ENCODE measurements at regions not wholly inside any gene's neighbourhood (a gene's known extent, or its start where the extent isn't known, plus 50 kb on each side); places are given as distances from the start of the nearest gene placed in this dataset.
"Not testable (repeated sequence)": the region's sequence is repeated elsewhere in the genome, so short reads cannot be mapped to it uniquely, and the experiment has no call there.

DNA sequence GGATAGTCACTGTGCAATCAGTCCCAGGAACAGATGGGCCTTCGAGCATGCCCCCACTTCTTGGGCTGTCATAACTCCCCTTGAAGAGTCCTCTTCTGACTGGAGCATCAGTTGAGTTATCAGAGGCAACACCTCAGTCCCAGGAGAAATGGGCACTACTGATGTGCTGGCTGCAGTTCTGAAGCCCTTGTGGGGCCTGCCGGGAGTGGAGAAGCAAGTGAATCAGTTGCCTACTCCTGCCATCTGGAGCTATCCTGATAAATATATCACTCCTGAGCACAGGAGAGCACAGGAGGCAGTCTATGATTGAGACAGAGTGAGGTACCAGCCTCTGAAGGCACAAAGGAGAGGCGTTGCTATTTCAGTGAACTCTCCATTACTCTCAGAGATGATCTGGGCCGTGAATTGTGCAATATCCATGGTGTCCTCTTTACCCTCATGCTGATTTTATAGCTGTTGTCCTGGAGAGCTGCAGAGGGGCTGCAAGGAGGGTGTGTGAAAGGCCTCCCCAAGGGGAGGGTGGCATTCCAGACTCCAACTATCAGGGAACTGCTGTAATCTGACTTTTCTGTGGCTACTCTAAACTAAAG is 344.2 kb upstream of the ROPN1 start:
- H3K36me3 Mint-ChIP-seq = no peaks in the 10 kb centered on the region
- no peak for DNase-seq
- H3K9me3 Mint-ChIP-seq = no peaks in the 10 kb centered on the region
- no peak for ATAC-seq (ENCODE audit: low read depth)
- POLR2A ChIA-PET = no interaction called here
- H3K4me3 Mint-ChIP-seq = no peak overlapping the region
- peaks cover 3% of the 10 kb centered on the region for H3K27me3 Mint-ChIP-seq
- H3K27ac Mint-ChIP-seq = no peak overlapping the region
- no peaks in the 10 kb centered on the region for H3K4me1 Mint-ChIP-seq

GRCh38 chr3:124345845-124346244 is 353.9 kb upstream of the ROPN1 start:
- no peak for ATAC-seq (ENCODE audit: low read depth)
- Mint-ChIP-seq H3K27ac (no peak overlapping the region), H3K27me3 (peaks cover 5% of the 10 kb centered on the region), H3K4me3 (no peak overlapping the region), H3K9me3 (no peaks in the 10 kb centered on the region), H3K36me3 (no peaks in the 10 kb centered on the region), H3K4me1 (no peaks in the 10 kb centered on the region)
- DNase-seq = no peak
- POLR2A ChIA-PET = no interaction called here

DNA sequence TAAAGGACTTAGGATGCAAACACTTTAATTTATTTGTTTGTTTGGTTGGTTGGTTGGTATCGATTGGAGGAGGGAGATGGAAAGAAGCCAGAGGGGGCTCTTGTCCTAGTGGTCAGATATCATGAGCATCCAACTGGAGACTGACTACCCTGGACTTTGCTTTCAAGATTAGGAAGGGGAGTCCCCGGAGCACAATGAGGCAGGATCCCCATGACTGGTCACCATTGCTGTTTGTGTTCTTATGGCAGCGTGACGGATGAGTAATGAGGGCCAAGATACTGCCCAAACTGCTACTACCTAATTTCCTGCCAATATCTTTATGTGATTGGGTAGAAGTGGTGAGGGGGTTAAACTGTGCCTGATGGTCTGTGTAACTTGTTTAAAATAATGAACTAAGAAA is 354.6 kb upstream of the ROPN1 start:
- DNase-seq = no peak
- H3K4me3 Mint-ChIP-seq = no peak overlapping the region
- H3K4me1 Mint-ChIP-seq = no peaks in the 10 kb centered on the region
- H3K36me3 Mint-ChIP-seq = no peaks in the 10 kb centered on the region
- POLR2A ChIA-PET = no interaction called here
- no peaks in the 10 kb centered on the region for H3K9me3 Mint-ChIP-seq
- H3K27me3 Mint-ChIP-seq = peaks cover 2% of the 10 kb centered on the region
- no peak for ATAC-seq (ENCODE audit: low read depth)
- no peak overlapping the region for H3K27ac Mint-ChIP-seq

- peaks cover 2% of the 10 kb centered on the region for H3K27me3 Mint-ChIP-seq
- DNase-seq (no peak), ATAC-seq (ENCODE audit: low read depth) (no peak)
- H3K4me1 Mint-ChIP-seq = no peaks in the 10 kb centered on the region
- POLR2A ChIA-PET = no interaction called here
- H3K27ac Mint-ChIP-seq = no peak overlapping the region
- no peak overlapping the region for H3K4me3 Mint-ChIP-seq
- H3K36me3 Mint-ChIP-seq = no peaks in the 10 kb centered on the region
- no peaks in the 10 kb centered on the region for H3K9me3 Mint-ChIP-seq
Observed at GRCh38 chr3:124347418-124347817, 355.5 kb upstream of the ROPN1 start.

DNA sequence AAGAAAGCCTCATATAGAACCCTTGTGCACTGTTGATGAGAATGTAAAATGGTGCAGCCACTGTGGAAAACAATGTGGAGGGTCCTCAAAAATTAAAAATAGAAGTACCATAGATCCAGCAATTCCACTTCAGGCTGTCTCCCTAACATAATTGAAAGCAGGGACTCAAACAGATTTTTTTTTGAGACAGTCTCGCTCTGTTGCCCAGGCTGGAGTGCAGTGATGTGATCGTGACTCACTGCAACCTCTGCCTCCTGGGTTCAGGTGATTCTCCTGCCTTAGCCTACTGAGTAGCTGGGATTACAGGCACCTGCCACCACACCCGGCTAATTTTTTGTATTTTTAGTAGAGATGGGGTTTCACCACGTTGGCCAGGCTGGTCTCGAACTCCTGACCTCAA is 356.6 kb upstream of the ROPN1 start:
- POLR2A ChIA-PET; H3K9me3 Mint-ChIP-seq; ATAC-seq (ENCODE audit: low read depth): not testable (repeated sequence)

GRCh38 chr3:124351430-124352148 is 359.7 kb upstream of the ROPN1 start:
- Mint-ChIP-seq H3K4me3 (no peak overlapping the region), H3K27me3 (peaks cover 21% of the 10 kb centered on the region), H3K9me3 (no peaks in the 10 kb centered on the region), H3K4me1 (no peaks in the 10 kb centered on the region), H3K27ac (no peak overlapping the region), H3K36me3 (no peaks in the 10 kb centered on the region)
- POLR2A ChIA-PET = no interaction called here
- ATAC-seq (ENCODE audit: low read depth) = no peak
- DNase-seq = no peak

More for the DNA sequence above, 356.6 kb upstream of the ROPN1 start:
- H3K4me3 Mint-ChIP-seq, H3K36me3 Mint-ChIP-seq, H3K4me1 Mint-ChIP-seq, H3K27ac Mint-ChIP-seq, DNase-seq: not testable (repeated sequence)
- peaks cover 12% of the 10 kb centered on the region for H3K27me3 Mint-ChIP-seq

DNA sequence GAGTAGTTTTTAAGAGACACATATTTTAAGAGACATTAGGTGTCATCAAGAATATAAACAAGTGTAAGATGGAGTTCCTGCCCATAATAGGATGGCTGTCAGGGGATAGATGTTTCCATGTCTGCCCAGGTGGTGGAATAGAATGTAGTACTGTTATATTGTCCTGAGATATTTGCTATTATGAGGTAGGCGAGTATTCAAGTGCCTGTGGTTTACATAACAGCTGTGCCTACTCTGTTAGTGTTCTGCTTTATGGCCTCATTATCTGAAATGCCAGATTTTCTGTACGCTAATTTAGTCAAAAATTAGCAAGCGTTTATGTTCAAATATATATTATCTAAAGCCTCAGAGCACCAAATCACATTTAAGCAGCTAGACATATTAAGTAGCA is 360.2 kb upstream of the ROPN1 start:
- Mint-ChIP-seq H3K9me3 (no peaks in the 10 kb centered on the region), H3K27ac (no peak overlapping the region), H3K36me3 (no peaks in the 10 kb centered on the region), H3K4me1 (no peaks in the 10 kb centered on the region), H3K27me3 (peaks cover 21% of the 10 kb centered on the region), H3K4me3 (no peak overlapping the region)
- POLR2A ChIA-PET = no interaction called here
- ATAC-seq (ENCODE audit: low read depth) (no peak), DNase-seq (no peak)

GRCh38 chr3:124353691-124354090 is 361.8 kb upstream of the ROPN1 start:
- ATAC-seq (ENCODE audit: low read depth) (no peak), DNase-seq (no peak)
- peaks cover 21% of the 10 kb centered on the region for H3K27me3 Mint-ChIP-seq
- no peak overlapping the region for H3K27ac Mint-ChIP-seq
- no peaks in the 10 kb centered on the region for H3K9me3 Mint-ChIP-seq
- POLR2A ChIA-PET = no interaction called here
- H3K4me1 Mint-ChIP-seq = no peaks in the 10 kb centered on the region
- no peaks in the 10 kb centered on the region for H3K36me3 Mint-ChIP-seq
- H3K4me3 Mint-ChIP-seq = no peak overlapping the region

DNA sequence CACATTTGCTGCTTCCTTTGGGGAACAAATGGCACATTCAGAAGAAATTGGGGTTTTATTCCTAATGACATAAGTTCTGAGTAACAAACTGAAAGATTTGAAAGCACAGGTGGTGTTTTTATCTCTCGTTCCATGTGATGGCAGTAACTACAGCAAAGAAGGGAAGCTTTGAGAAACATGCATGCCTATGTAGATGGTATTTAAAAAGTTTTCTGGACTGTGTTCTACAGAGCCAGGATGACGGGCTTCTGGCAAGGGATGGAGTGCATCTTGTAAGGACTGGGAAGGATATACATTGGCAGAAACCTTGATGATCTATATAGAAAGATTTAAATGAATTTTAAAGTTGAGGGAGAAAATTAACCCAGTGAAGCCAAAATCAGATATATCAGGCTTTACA is 362.2 kb upstream of the ROPN1 start:
- POLR2A ChIA-PET = no interaction called here
- Mint-ChIP-seq H3K36me3 (no peaks in the 10 kb centered on the region), H3K27ac (no peak overlapping the region), H3K4me1 (no peaks in the 10 kb centered on the region), H3K9me3 (no peaks in the 10 kb centered on the region), H3K4me3 (no peak overlapping the region), H3K27me3 (peaks cover 21% of the 10 kb centered on the region)
- no peak for ATAC-seq (ENCODE audit: low read depth)
- DNase-seq = no peak

DNA sequence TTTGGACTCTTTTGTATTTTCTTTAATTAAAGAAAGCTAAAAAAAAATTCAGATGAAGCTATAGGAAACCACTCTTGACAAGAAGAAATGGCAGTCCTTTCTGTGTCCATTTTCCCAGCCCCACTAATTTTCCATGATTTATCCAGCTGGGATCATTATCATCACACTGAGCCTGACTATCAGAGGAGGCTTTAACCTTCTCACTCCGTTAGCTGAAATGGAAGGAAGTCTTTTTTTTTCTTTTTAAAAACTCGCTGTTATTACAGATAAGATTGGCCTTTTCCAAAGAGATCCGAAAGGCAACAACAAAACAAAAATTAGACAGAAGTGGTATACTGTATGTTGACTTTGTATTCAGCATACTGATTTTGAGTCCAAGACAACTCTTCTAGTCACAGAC is 366.2 kb upstream of the ROPN1 start:
- POLR2A ChIA-PET = no interaction called here
- no peaks in the 10 kb centered on the region for H3K36me3 Mint-ChIP-seq
- H3K27ac Mint-ChIP-seq = no peak overlapping the region
- H3K27me3 Mint-ChIP-seq = peaks cover 17% of the 10 kb centered on the region
- no peaks in the 10 kb centered on the region for H3K9me3 Mint-ChIP-seq
- H3K4me1 Mint-ChIP-seq = no peaks in the 10 kb centered on the region
- ATAC-seq (ENCODE audit: low read depth) (no peak), DNase-seq (no peak)
- H3K4me3 Mint-ChIP-seq = no peak overlapping the region

DNA sequence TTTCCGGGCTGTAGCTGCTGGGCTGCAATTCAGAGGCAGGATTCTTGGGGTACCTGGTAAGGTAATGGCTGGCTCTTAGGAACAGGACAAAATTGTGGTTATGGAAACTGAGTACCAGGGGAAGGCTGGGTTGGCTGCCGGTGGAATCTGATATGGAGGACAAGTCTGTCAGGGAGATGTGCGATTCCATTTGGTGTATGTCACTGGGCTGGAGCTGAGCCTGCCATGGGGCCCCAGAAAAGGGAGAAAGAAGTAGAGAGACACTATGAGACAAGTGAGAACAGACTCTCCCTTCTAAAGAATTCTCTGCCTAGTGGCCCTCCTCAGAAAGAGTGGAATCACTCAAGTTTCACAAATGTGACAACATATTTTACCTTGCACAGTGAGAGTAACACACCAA is 368.2 kb upstream of the ROPN1 start:
- Mint-ChIP-seq H3K4me3 (no peak overlapping the region), H3K9me3 (no peaks in the 10 kb centered on the region), H3K4me1 (no peaks in the 10 kb centered on the region), H3K27me3 (peaks cover 15% of the 10 kb centered on the region), H3K36me3 (no peaks in the 10 kb centered on the region), H3K27ac (no peak overlapping the region)
- ATAC-seq (ENCODE audit: low read depth) (no peak), DNase-seq (no peak)
- POLR2A ChIA-PET = no interaction called here

DNA sequence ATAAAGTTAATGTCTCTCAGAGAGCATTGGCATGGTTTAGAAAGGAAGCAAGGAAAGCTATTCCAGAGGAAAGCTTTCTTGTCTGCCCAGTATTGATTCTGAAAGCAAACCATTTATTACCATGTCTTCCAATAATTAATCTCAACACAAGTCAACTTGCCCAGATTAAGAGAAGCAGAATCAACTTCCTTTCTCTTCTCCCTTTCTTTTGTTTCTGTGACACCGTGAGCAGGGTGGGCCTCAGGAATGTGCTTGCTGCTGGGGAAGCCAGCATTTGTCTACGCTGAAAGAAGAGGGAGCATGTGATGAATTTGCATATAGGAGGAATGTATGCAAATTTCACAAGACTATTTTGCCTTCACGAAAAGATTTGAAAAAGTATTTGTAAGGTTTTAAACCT is 368.6 kb upstream of the ROPN1 start:
- no peak for DNase-seq
- Mint-ChIP-seq H3K9me3 (no peaks in the 10 kb centered on the region), H3K36me3 (no peaks in the 10 kb centered on the region), H3K27me3 (peaks cover 14% of the 10 kb centered on the region), H3K4me3 (no peak overlapping the region), H3K27ac (no peak overlapping the region), H3K4me1 (no peaks in the 10 kb centered on the region)
- ATAC-seq (ENCODE audit: low read depth) = no peak
- POLR2A ChIA-PET = no interaction called here

- POLR2A ChIA-PET = no interaction called here
- Mint-ChIP-seq H3K4me3 (no peak overlapping the region), H3K4me1 (no peaks in the 10 kb centered on the region), H3K27ac (no peak overlapping the region), H3K27me3 (peaks cover 7% of the 10 kb centered on the region), H3K9me3 (no peaks in the 10 kb centered on the region), H3K36me3 (no peaks in the 10 kb centered on the region)
- no peak for ATAC-seq (ENCODE audit: low read depth)
- DNase-seq = no peak
Observed at GRCh38 chr3:124361566-124361965, 368.7 kb upstream of the UMPS start.

GRCh38 chr3:124362455-124362854 is 367.8 kb upstream of the UMPS start:
- POLR2A ChIA-PET = no interaction called here
- H3K9me3 Mint-ChIP-seq = no peaks in the 10 kb centered on the region
- DNase-seq (no peak), ATAC-seq (ENCODE audit: low read depth) (no peak)
- H3K4me3 Mint-ChIP-seq = no peak overlapping the region
- no peaks in the 10 kb centered on the region for H3K36me3 Mint-ChIP-seq
- H3K27me3 Mint-ChIP-seq = peaks cover 6% of the 10 kb centered on the region
- no peak overlapping the region for H3K27ac Mint-ChIP-seq
- H3K4me1 Mint-ChIP-seq = no peaks in the 10 kb centered on the region

- POLR2A ChIA-PET = no interaction called here
- Mint-ChIP-seq H3K4me1 (no peaks in the 10 kb centered on the region), H3K27ac (no peak overlapping the region), H3K9me3 (no peaks in the 10 kb centered on the region), H3K27me3 (peaks cover 6% of the 10 kb centered on the region), H3K4me3 (no peak overlapping the region), H3K36me3 (no peaks in the 10 kb centered on the region)
- no peak for ATAC-seq (ENCODE audit: low read depth)
- no peak for DNase-seq
Observed at GRCh38 chr3:124363476-124363875, 366.8 kb upstream of the UMPS start.
